ENCODE measurements at regions not wholly inside any gene's neighbourhood (a gene's known extent, or its start where the extent isn't known, plus 50 kb on each side); places are given as distances from the start of the nearest gene placed in this dataset.

- no peaks in the 10 kb centered on the region for H4K20me1 ChIP-seq (ENCODE audit: insufficient read depth, low read length)
- H3K9ac ChIP-seq (ENCODE audit: low read length): no peak overlapping the region
Observed at GRCh38 chr5:117337064-117337749, 762.6 kb upstream of the SEMA6A start.

DNA sequence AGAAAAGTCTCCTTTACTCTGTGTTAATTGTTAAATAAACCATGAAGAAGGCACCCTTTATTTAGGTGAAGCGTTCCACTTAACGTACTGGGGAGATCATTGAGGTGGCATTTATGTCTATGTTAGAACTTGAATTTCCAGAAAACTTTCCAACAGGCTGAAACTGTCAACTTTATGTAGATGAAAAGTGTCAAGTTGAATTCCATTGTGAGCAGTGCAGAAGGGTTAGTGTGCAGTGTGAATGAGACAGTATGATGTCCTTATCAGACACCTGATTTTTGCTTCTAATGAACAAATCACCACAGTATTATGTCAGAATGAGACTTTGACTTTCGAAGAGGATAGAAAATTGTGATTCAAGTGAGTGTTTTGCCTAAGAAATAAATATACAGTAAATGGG is 761.6 kb upstream of the SEMA6A start:
- Histone ChIP-seq H3K4me2 (ENCODE audit: low read length) (no peak overlapping the region), H2AFZ (ENCODE audit: low read depth, low read length) (no peak overlapping the region), H3K9ac (ENCODE audit: low read length) (no peak overlapping the region), H3K4me1 (ENCODE audit: low read length) (no peaks in the 10 kb centered on the region), H3K4me3 (ENCODE audit: low read length) (no peak overlapping the region), H3K27me3 (ENCODE audit: low read depth, low read length) (no peaks in the 10 kb centered on the region), H3K79me2 (ENCODE audit: low read length) (no peaks in the 10 kb centered on the region), H3K9me3 (ENCODE audit: insufficient read depth, low read length) (no peaks in the 10 kb centered on the region), H3K36me3 (replicated peaks; ENCODE audit: low read depth, low read length) (no peaks in the 10 kb centered on the region), H3K27ac (ENCODE audit: low read length) (no peak overlapping the region), H4K20me1 (ENCODE audit: insufficient read depth, low read length) (no peaks in the 10 kb centered on the region)
- TF ChIP-seq, protein P1, sequence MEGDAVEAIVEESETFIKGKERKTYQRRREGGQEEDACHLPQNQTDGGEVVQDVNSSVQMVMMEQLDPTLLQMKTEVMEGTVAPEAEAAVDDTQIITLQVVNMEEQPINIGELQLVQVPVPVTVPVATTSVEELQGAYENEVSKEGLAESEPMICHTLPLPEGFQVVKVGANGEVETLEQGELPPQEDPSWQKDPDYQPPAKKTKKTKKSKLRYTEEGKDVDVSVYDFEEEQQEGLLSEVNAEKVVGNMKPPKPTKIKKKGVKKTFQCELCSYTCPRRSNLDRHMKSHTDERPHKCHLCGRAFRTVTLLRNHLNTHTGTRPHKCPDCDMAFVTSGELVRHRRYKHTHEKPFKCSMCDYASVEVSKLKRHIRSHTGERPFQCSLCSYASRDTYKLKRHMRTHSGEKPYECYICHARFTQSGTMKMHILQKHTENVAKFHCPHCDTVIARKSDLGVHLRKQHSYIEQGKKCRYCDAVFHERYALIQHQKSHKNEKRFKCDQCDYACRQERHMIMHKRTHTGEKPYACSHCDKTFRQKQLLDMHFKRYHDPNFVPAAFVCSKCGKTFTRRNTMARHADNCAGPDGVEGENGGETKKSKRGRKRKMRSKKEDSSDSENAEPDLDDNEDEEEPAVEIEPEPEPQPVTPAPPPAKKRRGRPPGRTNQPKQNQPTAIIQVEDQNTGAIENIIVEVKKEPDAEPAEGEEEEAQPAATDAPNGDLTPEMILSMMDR (IDR thresholded peaks at IDR 0.05; ENCODE audit: low read depth, low read length): no peak
- no peak for TF ChIP-seq EZH2phosphoT487 (IDR thresholded peaks at IDR 0.05; ENCODE audit: low read depth)

More at GRCh38 chr5:117337064-117337749, 762.6 kb upstream of the SEMA6A start:
- TF ChIP-seq, protein P1 (IDR thresholded peaks at IDR 0.05; ENCODE audit: low read depth, low read length): no peak
- no peak for TF ChIP-seq EZH2phosphoT487 (IDR thresholded peaks at IDR 0.05; ENCODE audit: low read depth)
- H3K4me3 ChIP-seq (ENCODE audit: low read length): no peak overlapping the region
- H3K36me3 ChIP-seq (replicated peaks; ENCODE audit: low read depth, low read length): no peaks in the 10 kb centered on the region
- H3K79me2 ChIP-seq (ENCODE audit: low read length): no peaks in the 10 kb centered on the region
- H3K27ac ChIP-seq (ENCODE audit: low read length): no peak overlapping the region
- no peak overlapping the region for H2AFZ ChIP-seq (ENCODE audit: low read depth, low read length)
- H3K9me3 ChIP-seq (ENCODE audit: insufficient read depth, low read length): no peaks in the 10 kb centered on the region
- H3K4me1 ChIP-seq (ENCODE audit: low read length): no peaks in the 10 kb centered on the region
- no peaks in the 10 kb centered on the region for H3K27me3 ChIP-seq (ENCODE audit: low read depth, low read length)
- H3K4me2 ChIP-seq (ENCODE audit: low read length): no peak overlapping the region

- H3K27ac ChIP-seq (ENCODE audit: low read length): no peak overlapping the region
- no peaks in the 10 kb centered on the region for H3K4me1 ChIP-seq (ENCODE audit: low read length)
- no peak overlapping the region for H3K9ac ChIP-seq (ENCODE audit: low read length)
- no peaks in the 10 kb centered on the region for H3K9me3 ChIP-seq (ENCODE audit: insufficient read depth, low read length)
- TF ChIP-seq EZH2phosphoT487 (IDR thresholded peaks at IDR 0.05; ENCODE audit: low read depth): no peak
- TF ChIP-seq, protein P1 (IDR thresholded peaks at IDR 0.05; ENCODE audit: low read depth, low read length): no peak
- no peak overlapping the region for H3K4me3 ChIP-seq (ENCODE audit: low read length)
- H3K79me2 ChIP-seq (ENCODE audit: low read length): no peaks in the 10 kb centered on the region
- no peaks in the 10 kb centered on the region for H3K36me3 ChIP-seq (replicated peaks; ENCODE audit: low read depth, low read length)
- no peak overlapping the region for H2AFZ ChIP-seq (ENCODE audit: low read depth, low read length)
- no peaks in the 10 kb centered on the region for H4K20me1 ChIP-seq (ENCODE audit: insufficient read depth, low read length)
- H3K27me3 ChIP-seq (ENCODE audit: low read depth, low read length): no peaks in the 10 kb centered on the region
- no peak overlapping the region for H3K4me2 ChIP-seq (ENCODE audit: low read length)
Observed at GRCh38 chr5:117333011-117333410, 758.4 kb upstream of the SEMA6A start.

GRCh38 chr5:117332341-117332740 is 757.7 kb upstream of the SEMA6A start:
- H3K36me3 ChIP-seq (replicated peaks; ENCODE audit: low read depth, low read length): no peaks in the 10 kb centered on the region
- H3K79me2 ChIP-seq (ENCODE audit: low read length): no peaks in the 10 kb centered on the region
- H2AFZ ChIP-seq (ENCODE audit: low read depth, low read length): no peak overlapping the region
- H3K27ac ChIP-seq (ENCODE audit: low read length): no peak overlapping the region
- no peaks in the 10 kb centered on the region for H3K27me3 ChIP-seq (ENCODE audit: low read depth, low read length)
- no peaks in the 10 kb centered on the region for H3K9me3 ChIP-seq (ENCODE audit: insufficient read depth, low read length)
- no peaks in the 10 kb centered on the region for H4K20me1 ChIP-seq (ENCODE audit: insufficient read depth, low read length)
- H3K4me2 ChIP-seq (ENCODE audit: low read length): no peak overlapping the region
- no peak overlapping the region for H3K4me3 ChIP-seq (ENCODE audit: low read length)
- TF ChIP-seq, protein P1 (IDR thresholded peaks at IDR 0.05; ENCODE audit: low read depth, low read length): no peak
- TF ChIP-seq EZH2phosphoT487 (IDR thresholded peaks at IDR 0.05; ENCODE audit: low read depth): no peak
- H3K4me1 ChIP-seq (ENCODE audit: low read length): no peaks in the 10 kb centered on the region
- no peak overlapping the region for H3K9ac ChIP-seq (ENCODE audit: low read length)

Data from OCI-LY3 (cell line).